RPMI7951 (cell line): ENCODE measurements at regions not wholly inside any gene's neighbourhood (a gene's known extent, or its start where the extent isn't known, plus 50 kb on each side); places are given as distances from the start of the nearest gene placed in this dataset.
"Not testable (repeated sequence)": the region's sequence is repeated elsewhere in the genome, so short reads cannot be mapped to it uniquely, and the experiment has no call there.

Experiments
- DNase-seq: peaks from one replicate; pipeline ENCODE4 v3.0.0-alpha.2; 2012; ENCODE audit warnings: low read depth

GRCh38 chr4:1572964-1573720 lies 111.0 kb downstream of the FAM53A start:
- DNase-seq: no peak

DNA sequence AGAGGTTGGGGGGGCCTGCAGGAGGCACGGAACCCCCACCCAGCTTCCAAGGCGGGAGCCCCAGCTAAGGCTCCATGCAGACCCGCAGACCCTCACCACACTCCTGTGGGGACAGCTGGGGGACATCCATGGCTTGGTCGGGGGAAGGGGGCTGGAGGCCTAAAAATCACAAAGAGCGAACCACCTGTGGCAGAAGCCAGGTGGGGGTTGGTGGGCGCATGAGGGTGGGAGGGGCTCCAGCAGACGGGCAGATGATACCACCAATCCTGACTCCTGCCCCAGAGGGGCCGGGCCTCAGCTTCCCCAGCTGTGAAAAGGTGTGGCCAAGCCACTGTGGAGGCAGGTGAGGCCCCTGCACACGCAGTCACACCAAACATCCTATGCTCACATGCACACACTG lies 111.6 kb downstream of the FAM53A start:
- DNase-seq: no peak

DNA sequence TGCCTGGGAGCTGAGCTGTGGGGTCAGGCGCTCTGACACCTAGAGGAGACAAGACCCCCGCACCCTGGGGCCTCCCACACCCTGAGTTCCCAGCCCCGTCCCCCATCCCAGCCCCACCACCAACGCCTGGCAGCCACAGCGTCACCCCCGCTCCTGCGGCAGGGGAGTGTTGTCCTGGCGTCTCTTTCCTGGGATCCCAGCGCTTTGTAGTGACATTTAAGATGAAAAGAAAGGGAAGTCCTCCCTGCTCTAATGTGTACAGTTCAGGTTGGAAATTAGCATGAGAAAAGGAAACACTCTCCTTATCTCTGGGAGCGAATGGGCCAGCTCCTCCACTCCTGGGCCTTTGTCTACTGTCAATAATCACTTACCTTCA lies 112.1 kb downstream of the FAM53A start:
- no peak for DNase-seq

DNA sequence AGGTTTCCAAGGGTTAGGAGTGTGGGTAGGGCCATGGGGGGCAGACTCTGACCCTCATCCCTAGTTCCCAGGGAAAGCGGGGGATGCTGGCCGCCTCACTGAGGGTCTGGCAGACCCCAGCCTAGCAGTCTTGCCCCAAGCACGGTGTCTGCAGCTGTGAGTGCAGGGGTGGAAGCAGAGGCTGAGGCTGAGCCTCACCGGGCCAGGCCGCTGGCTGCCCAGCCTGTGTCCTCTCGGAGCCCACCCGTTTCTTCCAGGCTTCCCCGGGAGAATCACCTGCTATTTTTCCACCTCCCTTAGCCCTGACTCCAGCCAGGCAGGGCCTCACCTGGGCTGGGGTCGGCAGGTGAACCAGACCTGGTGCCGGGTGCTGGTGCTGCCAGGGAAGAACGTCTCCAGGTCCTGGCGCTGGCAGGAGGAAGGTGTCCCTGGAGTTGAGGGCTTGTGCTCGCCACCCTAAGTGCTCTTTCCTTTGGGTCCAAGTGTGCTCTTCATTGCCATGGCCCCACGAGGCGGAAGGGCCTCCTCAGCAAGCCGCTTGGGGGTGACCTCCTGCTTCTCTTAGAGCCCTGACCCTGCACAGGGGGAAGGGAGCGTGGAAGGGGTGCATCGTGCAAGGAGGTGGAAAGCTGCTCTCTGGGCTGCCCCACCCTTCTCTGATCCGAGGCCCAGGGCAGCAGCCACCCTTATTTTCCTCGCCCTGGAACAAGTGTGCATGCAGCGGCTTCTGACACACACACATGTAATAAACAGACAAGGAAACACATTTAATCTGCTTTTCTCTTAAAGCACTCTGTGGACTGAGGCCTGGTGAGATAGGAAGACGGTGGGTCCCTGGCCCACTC lies 112.7 kb downstream of the FAM53A start:
- no peak for DNase-seq

- DNase-seq: no peak
Measured at GRCh38 chr4:1570291-1571164, 113.6 kb downstream of the FAM53A start.

DNA sequence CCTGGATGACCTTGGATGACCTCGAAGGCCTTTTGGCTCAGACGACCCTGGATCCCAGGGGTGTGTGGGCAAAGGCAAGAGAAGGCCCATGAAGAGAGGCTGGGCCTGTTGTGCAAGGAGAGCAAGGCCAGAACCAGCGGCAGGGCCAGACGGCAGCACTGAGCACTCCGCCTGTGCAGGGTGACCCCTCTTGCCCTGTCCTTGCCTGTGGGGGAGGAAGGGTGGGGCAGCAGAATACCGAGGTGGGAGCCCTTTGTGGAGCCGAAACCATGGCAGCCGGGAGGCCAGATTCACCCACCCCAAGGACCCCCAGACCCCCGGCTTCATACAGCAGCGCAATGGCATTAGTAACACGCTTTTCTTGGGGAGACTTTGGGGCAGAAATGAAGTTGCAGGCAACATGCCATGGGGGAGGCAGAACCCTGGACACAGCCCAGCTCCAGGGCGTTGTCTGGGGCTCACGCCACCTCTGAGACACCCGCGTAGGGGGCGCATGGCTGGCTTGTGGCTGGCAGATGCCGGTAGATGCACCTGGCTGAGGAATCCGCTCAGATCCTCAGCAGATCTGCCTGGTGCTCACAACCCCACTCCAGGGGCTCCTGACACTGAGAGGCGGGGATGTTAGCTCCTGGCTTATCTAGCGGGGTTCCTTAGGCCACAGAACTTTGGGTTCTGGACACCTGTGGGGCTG lies 114.5 kb downstream of the FAM53A start:
- DNase-seq: no peak

GRCh38 chr4:1568855-1569460 lies 115.2 kb downstream of the FAM53A start:
- no peak for DNase-seq

- no peak for DNase-seq
Measured at GRCh38 chr4:1567808-1568581, 116.1 kb downstream of the FAM53A start.

DNA sequence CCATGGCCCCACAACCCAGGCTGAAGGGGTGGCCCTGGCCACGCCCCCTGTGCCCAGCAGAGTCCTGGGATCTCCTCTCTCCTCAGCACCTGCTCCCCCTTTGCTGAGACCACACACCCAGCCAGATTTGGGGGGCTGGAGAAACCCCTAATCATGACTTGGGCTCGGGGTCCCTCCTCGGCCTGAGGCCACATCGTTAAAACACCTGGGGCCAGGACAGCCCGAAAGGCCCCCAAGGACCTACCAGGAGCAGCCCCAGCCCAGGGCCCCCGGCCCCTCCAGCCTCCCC lies 116.7 kb downstream of the FAM53A start:
- DNase-seq: no peak

DNA sequence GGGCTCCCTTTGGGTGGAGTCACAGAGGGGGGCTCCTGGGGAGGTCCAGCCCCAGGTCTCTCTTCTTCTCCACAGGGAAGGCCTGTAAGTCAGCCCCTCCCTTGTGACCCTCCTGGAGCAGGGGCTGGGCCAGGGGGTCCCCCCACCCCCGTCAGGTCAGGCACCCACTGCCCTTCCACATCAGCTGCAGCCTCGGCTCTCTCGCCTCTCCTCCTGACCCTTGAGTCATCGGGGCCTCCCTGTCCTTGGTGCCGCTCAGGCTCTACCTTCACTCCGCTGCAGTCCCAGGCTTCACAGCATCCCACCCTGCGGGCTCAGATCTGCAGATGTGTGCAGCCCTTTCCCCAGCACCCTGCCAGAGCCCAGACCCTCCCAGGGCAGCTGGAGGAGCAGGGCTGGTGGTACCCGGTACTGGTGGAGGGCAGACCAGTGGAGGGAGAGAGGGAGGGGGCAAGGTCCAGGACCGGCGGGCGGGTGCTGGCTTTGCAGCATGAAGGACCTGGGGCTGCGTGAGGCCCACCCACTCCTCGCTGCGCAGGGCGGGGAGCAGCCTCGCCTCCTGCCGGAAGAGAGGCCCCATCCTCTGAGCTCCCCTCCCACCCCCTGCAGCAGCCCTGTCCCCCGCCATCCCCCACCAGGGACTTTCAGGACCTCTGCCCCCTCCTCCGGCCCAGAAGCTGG lies 117.1 kb downstream of the FAM53A start:
- DNase-seq: no peak

- DNase-seq: not testable (repeated sequence)
Measured at GRCh38 chr4:1566301-1566837, 117.7 kb downstream of the FAM53A start.

GRCh38 chr4:1565598-1566295 lies 118.4 kb downstream of the FAM53A start:
- no peak for DNase-seq

DNA sequence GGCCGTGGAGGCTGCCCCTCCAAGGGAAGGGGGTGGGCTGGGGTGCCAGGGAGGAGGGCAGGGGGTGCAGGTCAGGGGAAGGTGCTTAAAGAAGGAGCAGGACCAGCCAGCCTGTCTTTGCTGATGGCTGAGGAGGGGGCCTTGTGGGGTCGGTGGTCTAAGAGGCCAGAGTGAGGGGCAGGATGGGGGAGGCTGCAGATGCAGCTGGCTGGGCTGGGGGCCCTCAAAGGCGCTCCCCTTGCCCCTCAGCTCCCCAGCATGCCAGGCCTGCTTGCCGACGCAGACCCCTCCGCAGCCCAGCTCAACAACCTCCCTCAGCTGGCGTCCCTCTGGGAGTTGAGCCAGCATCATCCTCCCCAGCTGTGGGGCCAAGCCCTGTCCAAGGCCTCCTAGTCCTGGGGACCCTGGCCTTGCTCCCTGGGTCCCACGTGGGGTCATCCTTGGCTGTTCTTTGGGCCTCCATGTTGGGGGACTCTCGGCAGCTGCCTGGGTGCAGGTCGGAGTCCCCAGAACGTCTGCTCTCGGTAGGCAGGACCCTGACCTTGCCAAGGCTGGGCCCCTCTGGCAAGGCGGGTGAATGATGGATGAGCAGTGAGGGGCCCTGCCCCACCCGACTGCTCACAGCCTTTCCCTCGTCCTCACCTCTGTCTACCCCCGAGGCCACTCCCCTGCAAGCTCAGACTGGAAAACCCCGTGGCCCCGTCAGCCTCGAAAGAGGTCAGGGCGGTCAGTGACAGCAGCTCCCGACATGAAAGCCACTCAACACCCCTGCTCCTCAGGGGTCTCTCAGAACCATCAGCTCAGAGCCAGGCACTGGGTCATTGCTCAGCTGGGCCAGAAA lies 119.4 kb downstream of the FAM53A start:
- DNase-seq: no peak

- no peak for DNase-seq
Measured at GRCh38 chr4:1563768-1564485, 120.2 kb downstream of the FAM53A start.

DNA sequence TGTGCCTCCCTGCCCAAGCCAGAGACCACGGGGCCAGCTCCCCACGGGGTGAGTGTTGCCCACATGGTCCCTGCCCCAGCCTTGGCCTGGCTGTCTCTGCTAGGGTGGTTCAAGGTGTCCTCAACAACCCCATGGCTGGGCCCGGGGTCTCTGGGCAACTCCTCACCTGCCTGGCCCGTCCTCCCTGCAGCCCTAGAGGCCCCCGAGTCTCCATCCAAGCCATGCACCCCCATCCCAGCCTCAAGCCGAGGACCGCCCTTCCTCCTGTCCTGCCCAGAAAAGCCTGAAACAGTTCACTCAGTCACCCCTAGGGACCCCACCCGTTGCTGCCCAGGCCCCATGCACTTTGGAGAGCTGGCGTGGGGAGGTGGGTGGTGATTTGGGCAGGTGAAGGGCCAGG lies 120.9 kb downstream of the FAM53A start:
- no peak for DNase-seq

DNA sequence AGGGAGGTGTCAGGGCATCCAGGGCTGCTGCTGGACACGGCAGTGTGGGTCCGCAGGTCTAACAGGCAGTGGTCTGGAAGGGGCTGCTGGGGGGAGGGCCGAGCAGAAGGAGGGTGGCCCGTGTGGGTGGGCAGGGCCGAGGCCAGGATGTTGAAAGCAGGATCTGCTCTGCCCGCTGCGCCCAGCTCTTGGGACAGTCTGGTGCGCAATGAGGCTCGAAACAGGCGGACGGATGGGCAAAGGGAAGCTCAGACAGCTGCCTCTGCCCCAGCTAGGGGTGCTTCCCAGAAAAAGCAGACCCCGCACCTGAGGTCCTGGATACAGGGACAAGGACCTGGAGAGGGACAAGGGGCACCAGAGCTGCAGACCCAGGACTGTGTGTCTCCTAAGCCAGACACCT lies 121.3 kb downstream of the FAM53A start:
- no peak for DNase-seq

GRCh38 chr4:1562371-1562770 lies 121.7 kb downstream of the FAM53A start:
- DNase-seq: no peak
